NCI-H524 (cell line): ENCODE measurements at regions not wholly inside any gene's neighbourhood (a gene's known extent, or its start where the extent isn't known, plus 50 kb on each side); places are given as distances from the start of the nearest gene placed in this dataset.

Experiments
- DNase-seq, 2 experiments: peaks; one replicate each; lab custom pipeline; 2025; lab: John Stamatoyannopoulos, UW

DNA sequence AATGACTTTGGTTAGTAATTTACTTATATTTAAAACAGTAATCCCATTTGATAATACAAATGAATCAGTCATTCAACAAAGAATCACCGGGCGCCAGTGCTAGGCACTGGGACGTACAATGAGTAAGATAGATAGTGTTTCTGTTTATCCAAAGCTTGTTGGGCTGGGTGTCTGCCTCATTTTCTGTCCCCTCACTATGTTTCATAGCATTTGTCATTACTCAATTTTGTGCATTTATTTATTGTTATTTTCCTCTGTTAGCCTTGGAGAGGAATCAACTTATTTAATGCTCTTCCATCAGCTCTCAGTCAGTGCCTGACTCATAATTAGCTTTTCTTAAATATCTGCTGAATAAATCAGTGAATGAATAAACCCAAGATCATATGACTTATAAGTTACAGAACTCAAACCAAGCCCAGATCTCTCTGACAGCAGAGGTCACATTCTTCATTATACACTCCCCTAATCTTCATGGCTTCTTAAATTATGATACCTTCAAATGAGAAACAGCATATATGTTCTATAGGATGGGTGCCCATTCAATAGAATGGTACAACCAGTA lies 86.2 kb downstream of the TSPAN8 start:
- no peak for DNase-seq

DNA sequence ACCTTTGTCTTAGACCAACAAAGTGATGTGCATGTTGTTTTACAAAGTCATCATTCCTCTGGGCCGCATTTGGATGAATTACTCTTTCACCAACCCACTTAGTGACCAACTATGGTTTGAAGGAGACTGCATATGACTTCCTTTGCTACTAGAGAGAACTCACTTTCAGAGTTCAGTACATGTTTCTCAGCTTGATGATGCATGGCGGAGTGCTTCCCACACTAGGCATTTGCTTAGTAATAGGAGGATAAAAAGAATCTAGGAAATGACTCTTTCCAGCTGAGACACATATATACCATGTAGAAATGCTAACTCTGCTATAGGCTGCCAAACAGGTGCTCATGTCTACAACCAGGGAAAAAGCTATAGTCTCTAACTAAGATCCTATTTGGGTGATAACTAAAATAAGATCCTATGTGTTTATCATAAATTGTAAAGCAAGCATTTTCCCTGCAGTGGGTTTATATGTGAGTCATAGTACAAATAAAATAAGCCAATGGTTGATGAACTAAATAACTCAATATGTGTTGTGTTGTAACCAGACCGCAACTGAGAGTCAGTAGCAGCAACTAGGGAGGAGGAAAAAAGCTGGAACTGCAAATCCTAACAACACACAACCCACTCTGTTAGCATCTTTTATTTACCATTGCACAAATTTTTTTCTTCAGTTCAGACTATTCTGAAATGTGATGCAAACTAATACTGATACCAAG lies 87.2 kb downstream of the TSPAN8 start:
- DNase-seq: no peak

DNA sequence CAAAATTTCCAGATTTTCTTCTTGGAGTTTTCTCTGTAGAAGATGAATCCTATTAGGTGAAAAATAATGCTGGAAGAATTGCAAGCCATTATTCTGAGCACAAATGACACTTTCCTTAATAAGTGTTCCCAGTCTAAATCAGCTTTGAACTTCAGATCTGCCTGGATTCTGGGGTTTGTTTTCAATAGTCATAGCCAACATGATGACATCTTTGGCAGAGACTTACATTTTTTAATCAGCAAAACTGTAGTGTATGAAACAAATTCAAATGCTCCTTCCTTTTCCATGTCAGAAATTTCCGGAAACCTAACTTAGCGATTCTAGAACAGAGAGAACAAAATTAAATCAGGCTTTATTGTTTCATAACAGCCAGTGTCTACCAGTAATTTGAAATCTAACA lies 88.5 kb downstream of the TSPAN8 start:
- DNase-seq: no peak

DNA sequence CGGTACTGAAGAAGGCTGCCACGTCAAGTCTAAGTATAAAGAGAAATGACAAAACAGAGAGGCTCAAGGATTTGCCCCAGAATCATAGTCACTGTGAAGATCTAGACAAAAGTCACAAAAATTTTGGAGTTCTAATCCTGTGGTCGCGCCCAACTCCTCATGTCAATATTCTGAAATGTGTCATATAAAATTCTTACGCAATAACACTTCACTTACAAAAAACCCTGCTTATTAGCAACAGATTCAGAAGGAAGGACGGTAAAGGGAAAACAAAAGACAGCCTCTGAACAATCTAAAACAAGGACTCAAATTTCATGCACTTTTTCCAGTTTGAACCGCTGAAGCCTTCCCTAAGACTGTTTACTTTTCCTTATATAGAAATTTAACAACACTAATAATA lies 94.7 kb downstream of the TSPAN8 start:
- no peak for DNase-seq

DNA sequence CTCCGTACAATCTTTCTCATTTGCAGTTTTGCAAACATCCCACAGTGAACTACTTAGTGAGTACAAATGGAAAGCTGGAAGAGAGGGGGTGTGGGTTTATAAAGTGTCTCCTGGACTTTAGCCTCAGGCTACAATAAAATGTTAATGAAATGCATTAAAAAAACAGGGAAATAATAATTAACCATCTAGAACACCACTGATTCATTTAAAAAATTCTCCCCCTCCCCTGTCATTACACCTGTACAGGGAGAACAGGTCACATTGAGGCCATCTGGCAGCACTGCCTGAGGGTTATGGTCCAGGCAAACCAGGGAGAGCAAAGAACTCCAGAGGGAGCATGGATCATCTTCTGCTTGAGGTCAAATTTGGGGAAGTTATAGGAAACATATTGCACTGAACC lies 96.3 kb downstream of the TSPAN8 start:
- no peak for DNase-seq

DNA sequence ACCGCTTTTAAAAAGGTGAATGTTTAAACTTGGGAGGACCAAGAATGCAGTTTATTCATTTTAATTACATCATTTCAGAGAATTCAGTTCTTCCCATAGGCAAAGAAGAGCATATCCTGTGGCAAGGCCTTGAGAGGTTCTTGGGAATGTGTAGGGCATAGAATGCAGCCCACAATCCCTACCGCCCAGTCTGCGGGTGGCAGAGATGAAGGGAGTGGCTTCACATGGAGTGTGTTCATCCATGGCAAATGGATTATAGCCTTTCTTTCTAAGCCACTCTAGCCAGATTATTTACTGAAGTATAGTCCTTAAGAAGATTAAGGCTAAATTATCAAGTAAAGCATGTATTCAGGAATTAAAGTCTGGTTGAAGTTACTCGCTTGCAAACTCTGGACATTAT lies 97.4 kb downstream of the TSPAN8 start:
- DNase-seq: peak; percentile 68 to 91

DNA sequence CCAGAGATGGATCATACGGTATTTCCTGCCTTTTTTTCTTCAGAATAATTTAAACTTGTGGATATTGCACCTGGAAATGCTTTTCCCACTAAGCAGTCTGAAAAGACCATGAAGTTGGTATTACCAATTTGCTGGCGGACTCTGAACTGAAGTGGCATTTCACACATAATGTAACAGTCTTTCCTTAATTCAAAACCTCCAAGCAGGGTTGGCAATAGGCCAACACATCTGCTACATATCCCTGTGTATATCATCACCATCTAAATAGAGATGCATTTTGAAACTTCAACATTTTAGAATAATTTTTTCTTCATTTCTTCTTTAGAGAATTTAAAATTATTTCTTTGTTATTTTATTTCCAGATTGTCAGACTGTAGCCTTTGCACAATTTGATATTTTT lies 100.5 kb downstream of the TSPAN8 start:
- peak; percentile 74 to 94 for DNase-seq

DNA sequence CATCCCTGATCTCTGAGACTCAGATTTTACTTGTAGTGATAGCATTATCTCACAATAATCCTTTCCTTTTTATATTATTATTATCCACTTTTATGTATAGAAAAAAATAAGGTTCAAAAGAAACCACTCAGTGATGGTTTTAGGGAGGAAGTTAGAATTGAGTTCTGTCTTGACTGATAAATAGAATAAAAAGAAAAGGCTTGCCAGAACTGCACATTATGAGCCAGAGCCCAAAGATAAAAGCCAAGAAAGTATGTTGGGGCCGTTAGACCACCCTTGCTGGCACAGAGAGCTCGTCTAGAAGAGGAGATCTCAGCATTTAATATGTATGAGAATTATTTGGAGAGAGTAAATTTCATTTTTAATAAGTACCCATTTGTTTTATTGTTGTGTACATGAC lies 103.2 kb downstream of the TSPAN8 start:
- DNase-seq: no peak

DNA sequence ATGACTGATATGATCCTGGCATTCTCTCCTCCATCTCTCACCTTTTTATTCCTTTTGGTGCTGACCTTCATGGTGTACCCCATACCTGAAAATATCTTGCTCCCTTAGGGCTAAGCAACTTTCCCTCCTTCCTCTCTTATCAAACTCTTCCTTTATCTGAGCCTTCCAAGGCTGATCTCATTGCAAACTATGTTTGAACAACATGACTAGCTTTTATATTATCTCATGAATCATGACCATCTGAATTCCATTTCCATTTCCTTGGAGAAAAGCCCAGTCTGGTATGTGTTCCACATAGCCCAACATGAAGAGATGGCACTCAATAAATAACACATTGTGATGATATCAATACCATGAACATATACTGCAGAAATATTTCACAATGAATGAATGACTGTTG lies 111.6 kb downstream of the TSPAN8 start:
- no peak for DNase-seq

DNA sequence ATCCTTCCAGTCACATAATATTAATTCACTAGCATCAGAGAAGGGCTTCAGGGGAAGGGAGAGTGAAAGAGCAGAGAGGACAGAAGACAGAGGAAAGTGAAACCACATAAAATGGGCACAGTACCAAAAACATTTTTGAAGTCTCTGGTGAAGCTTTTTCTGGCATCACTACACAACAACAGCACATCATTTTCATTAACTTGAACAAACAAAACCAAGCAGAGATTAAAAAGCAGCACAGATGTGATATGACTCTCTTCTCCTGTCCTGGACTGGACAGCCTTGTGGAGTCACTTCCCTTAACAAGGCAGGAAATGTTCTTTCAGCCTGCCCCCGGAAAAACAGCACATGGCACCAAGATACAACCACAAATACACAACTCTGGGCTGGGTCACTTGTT lies 112.0 kb downstream of the TSPAN8 start:
- no peak for DNase-seq

DNA sequence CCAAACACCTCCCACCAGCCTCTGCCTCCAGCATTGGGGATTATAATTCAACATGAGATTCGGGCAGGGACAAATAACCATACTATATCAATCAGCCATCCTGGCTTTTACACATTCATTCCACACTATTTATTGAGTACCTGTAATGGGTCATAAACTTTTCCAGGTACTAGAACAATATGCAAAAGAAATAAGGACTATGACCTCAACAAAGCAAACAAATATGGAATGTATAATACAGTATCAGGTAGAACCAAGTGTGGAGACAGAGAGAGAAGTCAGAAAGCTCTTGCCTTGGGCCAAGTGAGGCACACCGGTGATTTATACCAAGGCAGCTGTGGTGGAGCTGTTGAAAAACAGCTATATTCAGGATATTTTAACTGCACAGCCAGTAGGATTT lies 116.3 kb downstream of the TSPAN8 start:
- DNase-seq: no peak

DNA sequence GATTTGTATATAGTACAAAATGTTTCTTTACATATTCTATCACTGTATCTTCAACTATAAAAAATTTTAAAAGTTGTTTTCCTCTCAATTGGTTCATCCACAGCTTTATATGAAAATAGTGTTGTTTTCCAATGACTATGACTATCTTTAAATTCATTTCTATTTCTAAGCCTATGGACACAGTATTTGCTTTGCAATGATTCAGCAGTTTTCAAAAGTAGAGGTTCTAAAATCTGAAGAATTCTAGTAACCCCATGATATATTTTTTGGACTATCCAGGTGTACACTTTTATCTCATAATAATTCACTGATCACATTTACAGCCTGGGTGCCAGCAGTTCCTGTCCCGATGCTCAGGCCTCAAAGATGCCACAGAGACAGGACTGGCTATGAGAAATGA lies 118.4 kb upstream of the PTPRR start:
- DNase-seq: no peak

DNA sequence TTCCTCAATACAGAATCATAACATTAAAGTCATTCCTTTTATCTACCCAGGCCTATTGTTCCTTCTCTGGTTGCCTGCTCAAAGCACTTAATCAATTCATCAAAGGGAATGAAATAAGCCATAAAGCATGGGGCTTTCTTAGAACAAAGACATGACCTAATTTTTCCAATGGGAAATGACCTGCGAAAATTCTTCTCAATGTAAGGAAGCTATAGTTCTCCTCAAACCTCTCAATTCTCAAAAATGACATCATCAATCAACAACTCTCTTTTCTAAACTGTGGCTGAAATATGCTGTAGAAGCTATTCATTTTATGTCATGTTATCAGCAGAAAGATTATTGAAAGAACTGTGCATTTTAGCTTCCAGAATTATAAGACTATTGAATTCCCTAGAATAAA lies 116.0 kb upstream of the PTPRR start:
- DNase-seq: no peak

DNA sequence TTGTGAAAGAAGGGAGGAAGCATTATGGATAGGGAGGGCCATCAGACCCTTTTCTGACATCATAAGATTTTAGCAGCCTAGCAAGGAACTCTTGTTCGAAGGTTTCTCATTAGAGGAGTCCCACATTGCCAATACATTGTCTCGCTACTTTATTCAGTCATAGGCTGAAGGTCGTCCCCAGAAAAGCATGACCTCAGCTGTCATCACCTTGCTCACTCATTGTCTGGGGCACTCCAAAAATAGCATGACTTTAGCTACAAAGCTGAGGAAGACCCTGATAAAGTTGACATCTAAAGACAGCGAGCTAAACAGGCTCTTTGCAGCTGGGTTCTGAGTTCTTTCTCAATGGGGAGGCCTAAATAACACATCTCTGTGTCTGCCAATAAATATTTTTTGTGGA lies 112.4 kb upstream of the PTPRR start:
- no peak for DNase-seq

DNA sequence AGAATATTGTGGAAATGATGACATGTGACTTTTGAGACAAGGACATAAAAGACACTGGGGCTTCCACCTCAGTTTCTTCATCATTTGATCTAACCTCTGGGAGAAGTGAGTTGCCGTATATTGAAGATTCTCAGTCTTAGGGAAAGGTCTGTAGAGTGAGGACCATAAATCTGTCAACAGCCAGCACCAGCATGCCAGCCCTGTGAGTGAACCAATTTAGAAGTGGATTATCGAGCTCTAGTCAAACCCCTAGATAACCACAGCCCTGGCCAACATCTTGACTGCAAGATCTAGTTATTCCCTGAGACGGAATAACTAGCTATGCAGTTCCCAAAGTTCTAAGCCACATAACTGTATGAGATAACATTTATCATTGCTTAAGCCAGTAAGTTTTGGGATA lies 108.8 kb upstream of the PTPRR start:
- DNase-seq: no peak

DNA sequence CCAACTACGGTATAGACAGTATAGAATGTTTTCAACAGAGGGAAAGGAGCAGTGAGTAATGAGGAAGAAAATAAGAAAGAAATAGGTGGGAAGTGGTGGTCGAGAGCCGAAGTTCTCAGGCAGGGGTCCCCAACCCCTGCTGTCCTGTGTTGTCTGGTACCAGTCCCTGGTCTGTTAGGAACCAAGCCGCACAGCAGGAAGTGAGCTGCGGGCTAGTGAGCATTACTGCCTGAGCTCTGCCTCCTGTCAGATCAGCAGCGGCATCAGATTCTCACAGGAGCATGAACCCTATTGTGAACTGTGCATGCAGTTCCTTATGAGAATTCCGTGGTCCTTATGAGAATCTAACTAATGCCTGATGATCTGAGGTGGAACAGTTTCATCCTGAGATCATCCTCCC lies 107.3 kb upstream of the PTPRR start:
- DNase-seq: no peak

DNA sequence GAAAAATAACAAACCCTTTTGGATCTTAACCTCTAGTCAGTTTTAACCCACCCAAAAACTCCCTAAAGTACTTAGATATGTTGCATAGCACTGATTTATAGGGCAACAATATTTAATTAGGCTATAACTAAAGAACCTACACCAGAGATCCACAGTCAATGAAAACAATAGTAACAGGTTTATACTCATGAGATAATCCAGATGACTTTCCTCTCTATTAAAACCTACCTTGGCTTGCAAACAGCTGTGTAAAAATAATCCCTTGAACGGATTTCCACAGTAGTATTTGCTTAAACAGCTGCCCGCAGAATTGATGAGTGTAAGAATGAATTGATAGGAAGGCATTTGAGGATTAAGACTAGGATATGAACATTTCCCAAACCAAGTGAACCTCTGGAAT lies 104.3 kb upstream of the PTPRR start:
- peak in 1 of 2 experiments; percentile 28 for DNase-seq

DNA sequence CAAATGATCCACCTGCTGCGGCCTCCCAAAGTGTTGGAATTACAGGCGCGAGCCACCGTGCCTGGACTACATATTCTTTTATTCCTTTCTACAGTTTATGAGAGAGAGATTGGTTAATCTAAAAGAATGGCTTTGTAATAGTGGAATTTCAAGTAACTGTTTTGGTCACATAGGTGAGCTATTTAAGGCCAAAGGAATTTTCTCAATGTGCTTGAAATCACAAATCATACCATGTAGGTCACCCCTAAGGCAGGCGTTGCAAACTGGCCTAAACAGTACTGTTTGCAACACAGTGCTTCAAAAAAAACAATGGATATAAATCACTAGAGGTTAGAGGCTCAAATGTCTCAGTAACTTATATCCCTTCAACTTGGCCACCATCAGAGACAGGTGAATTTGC lies 103.7 kb upstream of the PTPRR start:
- DNase-seq: no peak

DNA sequence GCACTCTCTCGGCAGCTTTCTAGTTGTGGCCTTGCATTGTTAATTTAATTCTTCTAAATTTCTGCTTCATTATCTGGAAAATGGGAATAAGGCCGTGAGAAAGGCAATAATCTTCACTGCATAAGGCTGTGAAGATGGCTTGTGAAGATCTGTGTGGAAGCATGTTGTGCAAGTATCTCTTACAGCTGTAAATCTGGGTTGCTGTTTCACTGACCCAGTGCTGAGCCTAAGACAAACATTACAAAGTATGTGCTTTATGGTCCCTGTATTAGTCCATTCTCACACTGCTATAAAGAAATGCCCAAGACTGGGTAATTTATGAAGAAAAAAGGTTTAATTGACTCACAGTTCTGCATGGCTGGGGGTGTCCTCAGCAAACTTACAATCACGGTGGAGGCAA lies 101.0 kb upstream of the PTPRR start:
- DNase-seq: no peak

DNA sequence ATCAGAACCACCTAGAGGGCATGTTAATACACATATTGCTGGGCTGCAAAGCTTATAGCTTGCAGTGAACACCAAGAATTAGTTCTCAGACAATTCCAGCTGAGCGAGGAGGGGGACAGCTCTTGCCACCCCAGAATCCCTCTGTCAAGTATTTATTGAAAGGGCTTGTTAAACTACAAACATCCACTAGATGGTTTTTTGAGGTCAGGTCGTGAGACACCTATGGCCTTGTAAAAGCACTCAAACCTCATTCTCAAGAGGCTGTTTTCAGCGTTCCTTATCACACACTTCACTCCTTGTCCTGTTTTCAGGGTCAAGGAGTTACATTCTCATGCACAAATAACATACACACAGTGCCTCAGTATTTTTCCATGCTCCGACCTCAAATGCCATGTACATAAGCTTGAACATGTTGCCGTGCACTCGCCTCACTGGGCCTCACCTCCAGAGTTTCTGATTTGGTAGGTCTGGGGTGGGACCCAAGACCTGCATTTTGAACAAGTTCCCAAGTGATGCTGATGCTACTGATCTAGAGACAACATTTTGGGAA lies 98.8 kb upstream of the PTPRR start:
- no peak for DNase-seq

DNA sequence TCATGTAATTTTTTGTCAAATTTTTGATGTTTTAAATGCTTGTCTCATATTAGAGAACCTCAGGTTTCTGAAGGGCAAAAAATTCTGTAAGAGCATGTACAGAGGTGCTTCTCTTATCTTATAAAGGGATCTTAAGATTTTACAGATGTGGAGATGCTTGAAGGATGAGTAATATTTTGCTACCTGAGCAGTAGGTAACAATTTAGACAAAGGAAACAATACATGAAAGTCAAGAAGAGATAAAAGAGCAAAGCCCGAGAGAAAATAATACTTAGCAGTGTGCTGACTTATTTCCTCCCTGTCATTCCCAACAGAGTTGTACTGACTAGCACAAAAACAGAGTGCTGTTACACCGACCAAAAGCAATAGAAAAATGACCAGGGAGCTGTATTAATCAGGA lies 98.1 kb upstream of the PTPRR start:
- no peak for DNase-seq

DNA sequence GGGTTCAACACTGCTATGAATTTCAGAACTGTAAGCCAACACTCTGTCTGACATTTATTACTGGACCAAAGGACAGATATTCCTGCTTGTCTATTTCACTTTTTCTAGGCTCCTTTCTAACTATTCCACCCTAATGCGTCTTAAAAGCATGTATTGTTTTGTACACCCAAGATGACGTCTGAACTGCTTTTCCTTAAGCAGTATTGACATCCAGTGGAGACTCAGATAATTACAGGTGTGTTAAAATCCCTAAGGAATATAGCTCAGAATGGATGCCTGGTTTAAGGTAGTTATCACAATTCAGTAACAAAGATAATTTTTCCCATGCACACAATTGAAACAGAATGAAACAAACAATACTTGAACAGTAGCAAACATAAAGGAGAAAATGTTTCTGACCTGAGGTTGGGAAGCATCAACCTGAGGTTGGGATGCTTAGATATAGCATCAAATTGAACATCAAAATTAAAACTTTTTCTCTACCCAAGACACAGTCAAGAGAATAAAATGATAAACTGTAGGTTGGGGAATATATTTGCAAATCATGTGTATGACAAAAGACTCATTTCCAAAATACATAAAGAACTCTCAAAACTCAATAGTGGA lies 93.7 kb upstream of the PTPRR start:
- peak; percentile 11 to 61 for DNase-seq

DNA sequence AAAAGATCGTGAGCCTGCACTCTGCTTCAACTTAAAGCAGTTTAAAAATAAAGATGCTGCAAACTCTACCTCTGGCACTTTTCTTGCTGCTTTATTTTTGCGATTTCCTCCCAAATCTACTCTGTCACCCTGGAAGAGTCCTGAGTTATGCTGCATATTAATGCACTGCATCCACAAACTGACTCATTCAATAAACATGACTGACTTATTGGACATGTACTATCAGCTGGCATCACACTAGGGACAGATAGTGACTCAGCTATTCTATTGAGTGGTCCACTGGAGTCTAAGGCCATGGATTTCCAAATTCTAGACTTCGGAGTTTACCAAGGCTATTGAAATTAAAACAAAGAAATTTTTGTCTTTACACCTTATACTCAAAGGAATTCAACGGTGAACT lies 90.7 kb upstream of the PTPRR start:
- DNase-seq: no peak

DNA sequence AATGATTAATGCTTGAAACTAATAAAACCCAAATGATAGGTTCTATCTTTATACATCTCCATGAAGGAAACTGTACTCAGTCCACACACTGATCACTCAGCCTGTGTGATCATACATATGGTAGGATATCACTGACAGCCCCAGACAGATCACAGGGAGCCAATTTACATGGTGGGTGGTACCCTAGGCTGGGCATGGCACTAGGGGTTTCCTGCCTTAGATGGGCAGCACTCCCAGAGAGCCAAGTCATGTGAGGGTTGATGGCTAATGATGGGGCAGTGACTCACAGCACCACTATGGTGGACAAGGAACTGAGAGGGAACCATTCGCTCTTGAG lies 89.6 kb upstream of the PTPRR start:
- DNase-seq: no peak
